CD14-positive monocyte (primary cell): ENCODE measurements at regions not wholly inside any gene's neighbourhood (a gene's known extent, or its start where the extent isn't known, plus 50 kb on each side); places are given as distances from the start of the nearest gene placed in this dataset.

ENCODE experiments used
- DNase-seq, 3 donors: peaks; one replicate each; pipeline ENCODE4 v3.0.0-alpha.2; 2011 to 2022
- H2AFZ ChIP-seq: 2 replicates; pipeline ENCODE4 v1.6.0; 2012; ENCODE audit warnings: mild to moderate bottlenecking, low read depth, low read length, inconsistent platforms; ENCODE audit not compliant: insufficient read depth, poor library complexity, severe bottlenecking
- H3K27ac ChIP-seq, 2 donors: 1 replicate in 1 of 2; 2 replicates in 1 of 2; pipeline ENCODE4 v1.5.1; 2012 to 2013; ENCODE audit warnings: low read length in 2 of 2, control low read depth in 1 of 2, inconsistent platforms in 1 of 2, low read depth in 1 of 2, mild to moderate bottlenecking in 1 of 2
- H3K27me3 ChIP-seq, 2 donors: one replicate each; pipeline versions ENCODE4 v1.6.0 to v1.6.1; 2011 to 2013; ENCODE audit warnings: low read length in 2 of 2; ENCODE audit not compliant: control insufficient read depth in 2 of 2, insufficient read depth in 2 of 2
- H3K36me3 ChIP-seq, 2 donors: replicated peaks in 1 of 2; 1 replicate in 1 of 2; 2 replicates in 1 of 2; pipeline versions ENCODE4 v1.5.1 to v1.6.1; 2012 to 2013; ENCODE audit warnings: low read length in 2 of 2, control low read depth in 1 of 2, inconsistent platforms in 1 of 2, mild to moderate bottlenecking in 1 of 2; ENCODE audit not compliant: insufficient read depth in 2 of 2, control insufficient read depth in 1 of 2
- H3K4me1 ChIP-seq, 2 donors: 1 replicate in 1 of 2; 2 replicates in 1 of 2; pipeline versions ENCODE4 v1.5.1 to v1.6.1; 2012 to 2013; ENCODE audit warnings: low read length in 2 of 2, control low read depth in 1 of 2, inconsistent platforms in 1 of 2, mild to moderate bottlenecking in 1 of 2, moderate library complexity in 1 of 2; ENCODE audit not compliant: insufficient read depth in 2 of 2, control insufficient read depth in 1 of 2
- H3K4me2 ChIP-seq: replicated peaks from 2 replicates; pipeline ENCODE3; 2012; ENCODE audit warnings: low read length, moderate library complexity, mild to moderate bottlenecking; ENCODE audit not compliant: poor library complexity, severe bottlenecking; ENCODE audit errors: extremely low read depth
- H3K4me3 ChIP-seq, 3 experiments: fragments of 200-600 bp in 1 of 3; sonication (generic) in 1 of 3; replicated peaks in 1 of 3; 1 replicate in 2 of 3; 2 replicates in 1 of 3; pipeline ENCODE4 v1.5.1; 2011 to 2013; ENCODE audit warnings: low read length in 3 of 3, mild to moderate bottlenecking in 3 of 3, control low read depth in 2 of 3, low read depth in 2 of 3, inconsistent platforms in 1 of 3, moderate library complexity in 1 of 3
- H3K79me2 ChIP-seq: 2 replicates; pipeline ENCODE4 v1.6.0; 2012; ENCODE audit warnings: mild to moderate bottlenecking, control low read depth, inconsistent platforms, low read length, moderate library complexity; ENCODE audit not compliant: insufficient read depth
- H3K9ac ChIP-seq: 2 replicates; pipeline ENCODE4 v1.6.0; 2017; ENCODE audit warnings: low read length, mild to moderate bottlenecking; ENCODE audit not compliant: insufficient read depth, poor library complexity, severe bottlenecking
- H3K9me3 ChIP-seq, 2 donors: replicated peaks in 1 of 2; 1 replicate in 1 of 2; 2 replicates in 1 of 2; pipeline versions ENCODE4 v1.5.1 to v1.6.1; 2012 to 2013; ENCODE audit warnings: low read length in 2 of 2, control low read depth in 1 of 2; ENCODE audit not compliant: control insufficient read depth in 1 of 2, insufficient read depth in 1 of 2
- H4K20me1 ChIP-seq: 2 replicates; pipeline ENCODE4 v1.6.0; 2012; ENCODE audit warnings: mild to moderate bottlenecking, low read length, control low read depth, moderate library complexity; ENCODE audit not compliant: insufficient read depth
- H3K27ac Mint-ChIP-seq, 7 donors: one replicate each; pipeline ENCODE4 v1.8.0; 2020; ENCODE audit warnings: mild to moderate bottlenecking in 7 of 7, mixed read lengths in 7 of 7, moderate library complexity in 6 of 7, inconsistent platforms in 2 of 7
- H3K27me3 Mint-ChIP-seq, 3 donors: one replicate each; pipeline ENCODE4 v1.8.0; 2021 to 2022; ENCODE audit warnings: low read depth in 3 of 3, mild to moderate bottlenecking in 3 of 3, mixed read lengths in 3 of 3, moderate library complexity in 3 of 3, inconsistent platforms in 1 of 3
- H3K36me3 Mint-ChIP-seq, 2 donors: one replicate each; pipeline ENCODE4 v1.8.0; 2020; ENCODE audit warnings: mixed read lengths in 2 of 2, inconsistent platforms in 1 of 2, mild to moderate bottlenecking in 1 of 2
- H3K4me1 Mint-ChIP-seq: one replicate; pipeline ENCODE4 v1.8.0; 2020; ENCODE audit warnings: mild to moderate bottlenecking, mixed read lengths
- H3K4me3 Mint-ChIP-seq, 2 donors: one replicate each; pipeline ENCODE4 v1.8.0; 2020; ENCODE audit warnings: mild to moderate bottlenecking in 2 of 2, mixed read lengths in 2 of 2, moderate library complexity in 1 of 2
- H3K9me3 Mint-ChIP-seq, 7 donors: one replicate each; pipeline ENCODE4 v1.8.0; 2020 to 2022; ENCODE audit warnings: mixed read lengths in 7 of 7, mild to moderate bottlenecking in 6 of 7, moderate library complexity in 6 of 7, inconsistent platforms in 2 of 7
- WGBS: methylation state at CpG from one replicate; pipeline ENCODE4 v1.1.5; 2013; ENCODE audit warnings: missing lambda C conversion rate; ENCODE audit not compliant: insufficient coverage; 5-methylcytosine and 5-hydroxymethylcytosine counted together
- intact Hi-C, 2 donors: fragments of 100-400 bp; cut with micrococcal nuclease; formaldehyde crosslinking; loops; one replicate each; pipeline versions ENCODE4 v1.15.0 to v1.15.1; 2023
- TF ChIP-seq, protein P1 (sequence below): fragments of 200-600 bp; IDR thresholded peaks from one replicate; pipeline ENCODE4 v1.8.0; 2022; ENCODE audit warnings: antibody characterized with exemption, mild to moderate bottlenecking

DNA sequence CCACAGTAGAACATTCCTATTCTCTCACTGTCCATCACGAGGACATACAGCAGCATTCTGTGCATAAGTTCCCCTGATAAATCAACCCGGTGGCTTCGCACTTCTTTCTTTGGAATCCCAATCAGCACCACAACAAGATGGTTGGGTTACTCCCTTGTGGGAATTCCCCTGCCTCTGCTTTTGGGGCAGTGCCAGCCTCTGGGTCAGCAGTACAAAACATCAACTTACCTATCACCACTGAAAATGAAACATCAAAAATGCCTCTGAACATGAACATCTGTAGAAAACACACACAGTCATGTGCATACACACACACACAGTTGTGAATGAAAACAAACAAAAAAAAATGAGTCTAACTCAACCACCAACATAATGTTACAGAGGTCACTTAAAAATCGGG lies 79.3 kb downstream of the KCNA4 start:
- no peak overlapping the region for H2AFZ ChIP-seq

DNA sequence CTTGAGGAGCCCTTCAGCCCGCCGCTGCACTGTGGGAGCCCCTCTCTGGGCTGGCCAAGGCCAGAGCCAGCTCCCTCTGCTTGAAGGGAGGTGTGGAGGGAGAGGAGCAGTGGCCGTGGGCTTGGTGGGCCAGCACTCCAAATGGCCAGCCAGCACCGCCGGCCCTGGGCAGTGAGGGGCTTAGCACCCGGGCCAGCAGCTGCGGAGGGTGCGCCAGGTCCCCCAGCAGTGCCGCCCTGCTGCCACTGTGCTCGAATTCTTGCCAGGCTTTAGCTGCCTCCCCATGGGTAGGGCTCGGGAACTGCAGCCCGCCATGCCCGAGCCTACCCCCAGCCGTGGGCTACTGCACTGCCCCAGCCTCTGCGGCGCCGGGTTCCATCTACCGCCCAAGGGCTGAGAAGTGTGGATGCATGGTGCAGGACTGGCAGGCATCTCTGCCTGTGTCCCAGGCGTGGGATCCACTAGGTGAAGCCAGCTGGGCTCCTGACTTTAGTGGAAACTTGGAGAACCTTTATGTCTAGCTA lies 82.7 kb downstream of the KCNA4 start:
- Mint-ChIP-seq H3K9me3 (peaks cover 5 to 28% (median 8%) of the 10 kb centered on the region in 7 donors), H3K27ac (no peak overlapping the region), H3K4me3 (no peak overlapping the region), H3K4me1 (no peaks in the 10 kb centered on the region), H3K36me3 (no peaks in the 10 kb centered on the region), H3K27me3 (no peaks in the 10 kb centered on the region)
- 91% methylated on average over 13 of the region's 19 CpGs for WGBS
- H3K4me2 ChIP-seq = no peak overlapping the region
- H3K36me3 ChIP-seq = no peaks in the 10 kb centered on the region
- no peak overlapping the region for H3K9ac ChIP-seq
- no peaks in the 10 kb centered on the region for H3K27me3 ChIP-seq
- no peaks in the 10 kb centered on the region for H3K4me1 ChIP-seq
- no peak overlapping the region for H3K4me3 ChIP-seq
- H3K79me2 ChIP-seq = no peaks in the 10 kb centered on the region
- no peaks in the 10 kb centered on the region for H4K20me1 ChIP-seq
- peaks cover 11 to 14% of the 10 kb centered on the region in 2 donors for H3K9me3 ChIP-seq
- TF ChIP-seq, protein P1, sequence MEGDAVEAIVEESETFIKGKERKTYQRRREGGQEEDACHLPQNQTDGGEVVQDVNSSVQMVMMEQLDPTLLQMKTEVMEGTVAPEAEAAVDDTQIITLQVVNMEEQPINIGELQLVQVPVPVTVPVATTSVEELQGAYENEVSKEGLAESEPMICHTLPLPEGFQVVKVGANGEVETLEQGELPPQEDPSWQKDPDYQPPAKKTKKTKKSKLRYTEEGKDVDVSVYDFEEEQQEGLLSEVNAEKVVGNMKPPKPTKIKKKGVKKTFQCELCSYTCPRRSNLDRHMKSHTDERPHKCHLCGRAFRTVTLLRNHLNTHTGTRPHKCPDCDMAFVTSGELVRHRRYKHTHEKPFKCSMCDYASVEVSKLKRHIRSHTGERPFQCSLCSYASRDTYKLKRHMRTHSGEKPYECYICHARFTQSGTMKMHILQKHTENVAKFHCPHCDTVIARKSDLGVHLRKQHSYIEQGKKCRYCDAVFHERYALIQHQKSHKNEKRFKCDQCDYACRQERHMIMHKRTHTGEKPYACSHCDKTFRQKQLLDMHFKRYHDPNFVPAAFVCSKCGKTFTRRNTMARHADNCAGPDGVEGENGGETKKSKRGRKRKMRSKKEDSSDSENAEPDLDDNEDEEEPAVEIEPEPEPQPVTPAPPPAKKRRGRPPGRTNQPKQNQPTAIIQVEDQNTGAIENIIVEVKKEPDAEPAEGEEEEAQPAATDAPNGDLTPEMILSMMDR = no peak
- intact Hi-C loops = no loop called here
- no peak overlapping the region for H2AFZ ChIP-seq
- DNase-seq = no peak
- no peak overlapping the region for H3K27ac ChIP-seq

More for the DNA sequence above, 79.3 kb downstream of the KCNA4 start:
- H4K20me1 ChIP-seq = no peaks in the 10 kb centered on the region
- no peak overlapping the region for H3K27ac ChIP-seq
- no peaks in the 10 kb centered on the region for H3K79me2 ChIP-seq
- H3K27ac Mint-ChIP-seq = no peak overlapping the region
- no peaks in the 10 kb centered on the region for H3K4me1 ChIP-seq
- no peak overlapping the region for H3K4me3 Mint-ChIP-seq
- WGBS = 83% methylated on average over 4 of the region's 4 CpGs
- DNase-seq = no peak
- H3K4me3 ChIP-seq = no peak overlapping the region
- H3K36me3 Mint-ChIP-seq = no peaks in the 10 kb centered on the region
- peaks cover 5 to 22% (median 8%) of the 10 kb centered on the region in 7 donors for H3K9me3 Mint-ChIP-seq
- no peaks in the 10 kb centered on the region for H3K27me3 Mint-ChIP-seq
- TF ChIP-seq, protein P1 = no peak
- H3K9ac ChIP-seq = no peak overlapping the region
- intact Hi-C loops = no loop called here
- no peak overlapping the region for H3K4me2 ChIP-seq
- H3K27me3 ChIP-seq = no peaks in the 10 kb centered on the region
- peaks cover 11 to 14% of the 10 kb centered on the region in 2 donors for H3K9me3 ChIP-seq
- no peaks in the 10 kb centered on the region for H3K4me1 Mint-ChIP-seq
- no peaks in the 10 kb centered on the region for H3K36me3 ChIP-seq
